ENCODE measurements at regions not wholly inside any gene's neighbourhood (a gene's known extent, or its start where the extent isn't known, plus 50 kb on each side); places are given as distances from the start of the nearest gene placed in this dataset.

GRCh38 chrX:34999702-35000101, 57.1 kb downstream of the FAM47B start:
- TF ChIP-seq CTCF (IDR thresholded peaks at IDR 0.05), result no peak
- TF ChIP-seq POLR2A (IDR thresholded peaks at IDR 0.05), result no peak
